ENCODE measurements at regions not wholly inside any gene's neighbourhood (a gene's known extent, or its start where the extent isn't known, plus 50 kb on each side); places are given as distances from the start of the nearest gene placed in this dataset.

GRCh38 chr7:115153176-115153575 is 231.3 kb downstream of the MDFIC start:
- no peak overlapping the region for H3K9ac ChIP-seq (replicated peaks; ENCODE audit: extremely low read depth, insufficient read depth, low read length)
- H3K9me3 ChIP-seq (replicated peaks; ENCODE audit: control insufficient read depth, insufficient read depth, low read length) = no peaks in the 10 kb centered on the region
- FAIRE-seq = no peak
- ChIA-PET POLR2A (no interaction called here), CTCF (interaction anchor here (1.1 kb wide), 2 partner anchors 19 to 111 kb away, joined by 3 to 6 read pairs; no protein-coding TSS in a partner anchor)
- BruUV-seq (replicated peaks) = no TSS peak
- H2AFZ ChIP-seq (ENCODE audit: low read depth, low read length) = no peak overlapping the region
- dilution Hi-C loops (cut with MboI; ENCODE audit: extremely low pct_ligation_motif_present, low sequenced_read_pairs) = no loop called here
- TF ChIP-seq POLR2AphosphoS5 (IDR thresholded peaks at IDR 0.05; ENCODE audit: insufficient read depth, low read depth, low read length) = no peak
- no peaks in the 10 kb centered on the region for H3K4me1 ChIP-seq (ENCODE audit: control insufficient read depth, extremely low read depth, insufficient read depth, low read length)
- no peaks in the 10 kb centered on the region for H3K9me1 ChIP-seq (replicated peaks; ENCODE audit: control insufficient read depth, extremely low read depth, insufficient read depth, low read length)
- intact Hi-C loops (cut with micrococcal nuclease) = no loop called here
- no peaks in the 10 kb centered on the region for H3K36me3 ChIP-seq (ENCODE audit: control insufficient read depth in 2 of 2, extremely low read depth in 1 of 2, insufficient read depth in 2 of 2, low read length in 2 of 2)
- H4K20me1 ChIP-seq (replicated peaks; ENCODE audit: control insufficient read depth, extremely low read depth, insufficient read depth, low read length) = no peaks in the 10 kb centered on the region
- H3K4me2 ChIP-seq (ENCODE audit: insufficient read depth, low read length) = no peak overlapping the region
- H3K79me2 ChIP-seq (ENCODE audit: control insufficient read depth, insufficient read depth, low read length) = no peaks in the 10 kb centered on the region
- H3K27ac ChIP-seq (ENCODE audit: insufficient read depth, low read depth, low read length) = no peak overlapping the region
- DNase-seq (ENCODE audit: low read depth, low spot score) = no peak
- H3K4me3 ChIP-seq (replicated peaks in 1 of 3; ENCODE audit: insufficient read depth in 1 of 3, low read depth in 1 of 3, low read length in 3 of 3) = no peak overlapping the region
- H3K27me3 ChIP-seq (ENCODE audit: control insufficient read depth in 2 of 2, insufficient read depth in 2 of 2, low read length in 2 of 2) = peaks cover 3% of the 10 kb centered on the region in 2 experiments

GRCh38 chr7:115146148-115146547 is 224.3 kb downstream of the MDFIC start:
- H3K4me1 ChIP-seq (ENCODE audit: control insufficient read depth, extremely low read depth, insufficient read depth, low read length) = no peaks in the 10 kb centered on the region
- H3K9ac ChIP-seq (replicated peaks; ENCODE audit: extremely low read depth, insufficient read depth, low read length) = no peak overlapping the region
- no peaks in the 10 kb centered on the region for H4K20me1 ChIP-seq (replicated peaks; ENCODE audit: control insufficient read depth, extremely low read depth, insufficient read depth, low read length)
- no peaks in the 10 kb centered on the region for H3K9me3 ChIP-seq (replicated peaks; ENCODE audit: control insufficient read depth, insufficient read depth, low read length)
- ChIA-PET POLR2A (no interaction called here), CTCF (interaction anchor here (1.9 to 2.0 kb wide), 2 partner anchors 8 to 10 kb away, joined by 4 to 7 read pairs; no protein-coding TSS in a partner anchor)
- FAIRE-seq (no peak), DNase-seq (ENCODE audit: low read depth, low spot score) (no peak)
- no peaks in the 10 kb centered on the region for H3K9me1 ChIP-seq (replicated peaks; ENCODE audit: control insufficient read depth, extremely low read depth, insufficient read depth, low read length)
- H3K27ac ChIP-seq (ENCODE audit: insufficient read depth, low read depth, low read length) = no peak overlapping the region
- no peak overlapping the region for H3K4me3 ChIP-seq (replicated peaks in 1 of 3; ENCODE audit: insufficient read depth in 1 of 3, low read depth in 1 of 3, low read length in 3 of 3)
- H3K4me2 ChIP-seq (ENCODE audit: insufficient read depth, low read length) = no peak overlapping the region
- intact Hi-C loops (cut with micrococcal nuclease) = no loop called here
- H3K36me3 ChIP-seq (ENCODE audit: control insufficient read depth in 2 of 2, extremely low read depth in 1 of 2, insufficient read depth in 2 of 2, low read length in 2 of 2) = no peaks in the 10 kb centered on the region
- no peak overlapping the region for H2AFZ ChIP-seq (ENCODE audit: low read depth, low read length)
- TF ChIP-seq POLR2A (IDR thresholded peaks at IDR 0.05; ENCODE audit: low read depth, low read length) (no peak), POLR2AphosphoS5 (IDR thresholded peaks at IDR 0.05; ENCODE audit: insufficient read depth, low read depth, low read length) (no peak), MYC (IDR thresholded peaks at IDR 0.05; ENCODE audit: low read depth, low read length) (no peak), EZH2 (IDR thresholded peaks at IDR 0.05; ENCODE audit: borderline replicate concordance, low read depth, low read length, severe bottlenecking) (no peak), CTCF (IDR thresholded peaks at IDR 0.05; ENCODE audit: extremely low read depth in 1 of 2, insufficient read depth in 1 of 2, low read depth in 1 of 2, low read length in 2 of 2) (no peak)
- no TSS peak for BruUV-seq (replicated peaks)
- H3K27me3 ChIP-seq (ENCODE audit: control insufficient read depth in 2 of 2, insufficient read depth in 2 of 2, low read length in 2 of 2) = peaks cover 3% of the 10 kb centered on the region in 2 experiments
- dilution Hi-C loops (cut with MboI; ENCODE audit: extremely low pct_ligation_motif_present, low sequenced_read_pairs) = no loop called here
- no peaks in the 10 kb centered on the region for H3K79me2 ChIP-seq (ENCODE audit: control insufficient read depth, insufficient read depth, low read length)

All from endothelial cell of umbilical vein (primary cell).